Urinary bladder (tissue), 3 donors: ENCODE measurements at regions not wholly inside any gene's neighbourhood (a gene's known extent, or its start where the extent isn't known, plus 50 kb on each side); places are given as distances from the start of the nearest gene placed in this dataset.

Experiments used
- DNase-seq: peaks from one replicate; pipeline ENCODE4 v3.0.0-alpha.2; 2015; ENCODE audit errors: extremely low spot score
- H3K27ac ChIP-seq: one replicate; pipeline ENCODE4 v1.5.1; 2013; ENCODE audit warnings: low read depth, mild to moderate bottlenecking, moderate library complexity
- H3K36me3 ChIP-seq: one replicate; pipeline ENCODE4 v1.6.1; 2013; ENCODE audit warnings: mild to moderate bottlenecking, moderate library complexity; ENCODE audit not compliant: insufficient read depth
- H3K4me1 ChIP-seq: one replicate; pipeline ENCODE4 v1.6.1; 2013; ENCODE audit warnings: mild to moderate bottlenecking, moderate library complexity; ENCODE audit not compliant: insufficient read depth
- H3K4me3 ChIP-seq: one replicate; pipeline ENCODE4 v1.5.1; 2013; ENCODE audit warnings: low read depth, low read length
- WGBS: extraction: QIAGEN DNeasy Blood & Tissue Kit; methylation state at CpG from one replicate; pipeline ENCODE4 v1.1.7; 2013; 5-methylcytosine and 5-hydroxymethylcytosine counted together
- donor health status: healthy with polysubstance abuse.
- donor health status: healthy.

- H3K4me1 ChIP-seq = no peaks in the 10 kb centered on the region
- H3K27ac ChIP-seq = no peak overlapping the region
- no peak for DNase-seq
- H3K36me3 ChIP-seq = no peaks in the 10 kb centered on the region
- H3K4me3 ChIP-seq = no peak overlapping the region
Measured at GRCh38 chr11:91986218-91986617, 238.4 kb upstream of the FAT3 start.

GRCh38 chr11:91984033-91984584 lies 240.5 kb upstream of the FAT3 start:
- Histone ChIP-seq H3K36me3 (no peaks in the 10 kb centered on the region), H3K4me3 (no peak overlapping the region), H3K27ac (no peak overlapping the region), H3K4me1 (no peaks in the 10 kb centered on the region)
- 91% methylated on average over 5 of the region's 5 CpGs for WGBS
- no peak for DNase-seq

GRCh38 chr11:91981995-91982394 lies 242.6 kb upstream of the FAT3 start:
- DNase-seq = no peak
- WGBS = 14% methylated on average over 1 of the region's 1 CpG
- H3K4me1 ChIP-seq = no peaks in the 10 kb centered on the region
- no peak overlapping the region for H3K27ac ChIP-seq
- no peak overlapping the region for H3K4me3 ChIP-seq
- H3K36me3 ChIP-seq = no peaks in the 10 kb centered on the region

- Histone ChIP-seq H3K4me1 (no peaks in the 10 kb centered on the region), H3K36me3 (no peaks in the 10 kb centered on the region), H3K27ac (no peak overlapping the region), H3K4me3 (no peak overlapping the region)
- DNase-seq = no peak
- WGBS = 88% methylated on average over 1 of the region's 1 CpG
Measured at GRCh38 chr11:91979775-91980174, 244.8 kb upstream of the FAT3 start.

GRCh38 chr11:91978747-91979146 lies 245.9 kb upstream of the FAT3 start:
- no peaks in the 10 kb centered on the region for H3K36me3 ChIP-seq
- no peak overlapping the region for H3K4me3 ChIP-seq
- H3K4me1 ChIP-seq = no peaks in the 10 kb centered on the region
- no peak overlapping the region for H3K27ac ChIP-seq
- 86% methylated on average over 1 of the region's 1 CpG for WGBS
- DNase-seq = no peak

GRCh38 chr11:91972665-91973266 lies 251.9 kb upstream of the FAT3 start:
- Histone ChIP-seq H3K4me1 (no peaks in the 10 kb centered on the region), H3K27ac (no peak overlapping the region), H3K36me3 (no peaks in the 10 kb centered on the region), H3K4me3 (no peak overlapping the region)
- WGBS = 83% methylated on average over 3 of the region's 3 CpGs
- no peak for DNase-seq

- DNase-seq = no peak
- Histone ChIP-seq H3K4me3 (no peak overlapping the region), H3K36me3 (no peaks in the 10 kb centered on the region), H3K27ac (no peak overlapping the region), H3K4me1 (no peaks in the 10 kb centered on the region)
Measured at GRCh38 chr11:91970624-91971023, 254.0 kb upstream of the FAT3 start.

- H3K27ac ChIP-seq = no peak overlapping the region
- no peak overlapping the region for H3K4me3 ChIP-seq
- no peaks in the 10 kb centered on the region for H3K4me1 ChIP-seq
- WGBS = 71% methylated on average over 2 of the region's 2 CpGs
- H3K36me3 ChIP-seq = no peaks in the 10 kb centered on the region
- no peak for DNase-seq
Measured at GRCh38 chr11:91969486-91969885, 255.1 kb upstream of the FAT3 start.

GRCh38 chr11:91967691-91968045 lies 256.9 kb upstream of the FAT3 start:
- no peak overlapping the region for H3K27ac ChIP-seq
- 48% methylated on average over 2 of the region's 2 CpGs for WGBS
- no peaks in the 10 kb centered on the region for H3K36me3 ChIP-seq
- no peak for DNase-seq
- no peaks in the 10 kb centered on the region for H3K4me1 ChIP-seq
- H3K4me3 ChIP-seq = no peak overlapping the region

GRCh38 chr11:91967026-91967690 lies 257.5 kb upstream of the FAT3 start:
- Histone ChIP-seq H3K4me3 (no peak overlapping the region), H3K36me3 (no peaks in the 10 kb centered on the region), H3K27ac (no peak overlapping the region), H3K4me1 (no peaks in the 10 kb centered on the region)
- DNase-seq = no peak

- WGBS = 81% methylated on average over 1 of the region's 1 CpG
- no peak overlapping the region for H3K4me3 ChIP-seq
Measured at GRCh38 chr11:91966368-91966767, 258.2 kb upstream of the FAT3 start.

GRCh38 chr11:91960770-91961169 lies 263.8 kb upstream of the FAT3 start:
- H3K36me3 ChIP-seq = no peaks in the 10 kb centered on the region

More at GRCh38 chr11:91966368-91966767, 258.2 kb upstream of the FAT3 start:
- no peak for DNase-seq
- Histone ChIP-seq H3K27ac (no peak overlapping the region), H3K36me3 (no peaks in the 10 kb centered on the region), H3K4me1 (no peaks in the 10 kb centered on the region)

GRCh38 chr11:91959411-91959810 lies 265.2 kb upstream of the FAT3 start:
- no peak for DNase-seq
- WGBS = 77% methylated on average over 3 of the region's 3 CpGs
- no peak overlapping the region for H3K4me3 ChIP-seq

More at GRCh38 chr11:91960770-91961169, 263.8 kb upstream of the FAT3 start:
- Histone ChIP-seq H3K27ac (no peak overlapping the region), H3K4me1 (no peaks in the 10 kb centered on the region), H3K4me3 (no peak overlapping the region)
- DNase-seq = no peak
- WGBS = 93% methylated on average over 3 of the region's 3 CpGs

GRCh38 chr11:91956711-91957110 lies 267.9 kb upstream of the FAT3 start:
- 76% methylated on average over 1 of the region's 1 CpG for WGBS
- Histone ChIP-seq H3K4me3 (no peak overlapping the region), H3K36me3 (no peaks in the 10 kb centered on the region), H3K4me1 (no peaks in the 10 kb centered on the region), H3K27ac (no peak overlapping the region)
- no peak for DNase-seq

More at GRCh38 chr11:91959411-91959810, 265.2 kb upstream of the FAT3 start:
- no peaks in the 10 kb centered on the region for H3K4me1 ChIP-seq
- no peaks in the 10 kb centered on the region for H3K36me3 ChIP-seq
- H3K27ac ChIP-seq = no peak overlapping the region
